NB4 (cell line): ENCODE measurements at regions not wholly inside any gene's neighbourhood (a gene's known extent, or its start where the extent isn't known, plus 50 kb on each side); places are given as distances from the start of the nearest gene placed in this dataset.

Source experiments
- MYC ChIP-seq: IDR thresholded peaks from 2 replicates; pipeline ENCODE4 v1.6.1; 2011; ENCODE audit warnings: low read depth, low read length
- POLR2A ChIP-seq: IDR thresholded peaks from 2 replicates; pipeline ENCODE4 v1.6.1; 2011; ENCODE audit warnings: mild to moderate bottlenecking; ENCODE audit not compliant: insufficient read length; ENCODE audit errors: extremely low read depth
- TF ChIP-seq, protein P1 (sequence below): IDR thresholded peaks from one replicate; pipeline ENCODE4 v1.5.1; 2012; ENCODE audit warnings: low read depth, low read length
- TF ChIP-seq, protein P2 (sequence below): IDR thresholded peaks from 2 replicates; pipeline ENCODE4 v1.6.1; 2011; ENCODE audit warnings: low read depth, low read length

DNA sequence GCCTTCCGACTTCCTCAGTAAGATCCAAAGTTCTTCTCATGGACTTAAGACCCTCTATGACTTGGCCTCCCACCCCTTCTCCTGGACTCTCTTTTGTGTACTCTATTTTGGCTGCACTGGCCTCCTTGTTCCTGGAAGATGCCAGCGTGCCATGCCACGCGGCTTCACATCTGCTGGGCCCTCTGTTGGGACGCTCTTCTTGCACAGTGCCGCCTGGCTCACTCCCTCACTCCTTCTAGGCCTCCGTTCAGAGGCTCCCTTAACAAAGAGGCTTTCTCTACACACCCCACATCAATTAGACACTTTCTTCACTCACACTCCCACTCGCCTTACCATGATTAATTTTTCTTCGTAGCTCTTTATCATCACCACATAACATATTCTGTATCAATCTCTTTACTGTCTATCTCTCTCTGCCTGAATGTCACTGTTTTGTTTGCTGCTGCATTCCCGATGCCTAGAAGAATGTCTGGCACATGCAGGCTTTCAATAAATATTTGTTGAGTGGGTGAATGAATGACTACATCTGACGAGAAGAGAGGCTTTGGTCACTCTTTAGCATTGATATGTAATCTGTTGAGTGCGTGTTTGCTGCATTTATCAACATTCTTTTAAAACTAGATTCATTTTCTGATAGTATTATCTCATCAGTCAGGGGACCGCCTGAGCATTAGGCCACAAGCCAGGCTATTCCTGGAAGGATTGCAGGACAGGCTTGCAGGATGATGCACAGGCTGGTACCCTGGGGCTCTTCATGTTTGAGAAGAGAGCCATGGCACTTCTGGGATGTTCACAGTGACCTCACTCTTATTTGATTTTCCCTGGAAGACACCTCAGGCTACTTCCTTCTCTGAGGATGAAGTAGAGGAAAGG, 60.6 kb upstream of the AMPD3 start:
- TF ChIP-seq POLR2A = no peak
- TF ChIP-seq, protein P1, sequence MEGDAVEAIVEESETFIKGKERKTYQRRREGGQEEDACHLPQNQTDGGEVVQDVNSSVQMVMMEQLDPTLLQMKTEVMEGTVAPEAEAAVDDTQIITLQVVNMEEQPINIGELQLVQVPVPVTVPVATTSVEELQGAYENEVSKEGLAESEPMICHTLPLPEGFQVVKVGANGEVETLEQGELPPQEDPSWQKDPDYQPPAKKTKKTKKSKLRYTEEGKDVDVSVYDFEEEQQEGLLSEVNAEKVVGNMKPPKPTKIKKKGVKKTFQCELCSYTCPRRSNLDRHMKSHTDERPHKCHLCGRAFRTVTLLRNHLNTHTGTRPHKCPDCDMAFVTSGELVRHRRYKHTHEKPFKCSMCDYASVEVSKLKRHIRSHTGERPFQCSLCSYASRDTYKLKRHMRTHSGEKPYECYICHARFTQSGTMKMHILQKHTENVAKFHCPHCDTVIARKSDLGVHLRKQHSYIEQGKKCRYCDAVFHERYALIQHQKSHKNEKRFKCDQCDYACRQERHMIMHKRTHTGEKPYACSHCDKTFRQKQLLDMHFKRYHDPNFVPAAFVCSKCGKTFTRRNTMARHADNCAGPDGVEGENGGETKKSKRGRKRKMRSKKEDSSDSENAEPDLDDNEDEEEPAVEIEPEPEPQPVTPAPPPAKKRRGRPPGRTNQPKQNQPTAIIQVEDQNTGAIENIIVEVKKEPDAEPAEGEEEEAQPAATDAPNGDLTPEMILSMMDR = no peak
- no peak for TF ChIP-seq MYC
- TF ChIP-seq, protein P2, sequence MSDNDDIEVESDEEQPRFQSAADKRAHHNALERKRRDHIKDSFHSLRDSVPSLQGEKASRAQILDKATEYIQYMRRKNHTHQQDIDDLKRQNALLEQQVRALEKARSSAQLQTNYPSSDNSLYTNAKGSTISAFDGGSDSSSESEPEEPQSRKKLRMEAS = no peak
